CD4-positive, alpha-beta T cell treated with Interleukin-2 at 100 ng/mL for 4 hours (primary cell): ENCODE measurements at regions not wholly inside any gene's neighbourhood (a gene's known extent, or its start where the extent isn't known, plus 50 kb on each side); places are given as distances from the start of the nearest gene placed in this dataset.
"Not testable (repeated sequence)": the region's sequence is repeated elsewhere in the genome, so short reads cannot be mapped to it uniquely, and the experiment has no call there.

Experiments
- DNase-seq: peaks from one replicate; pipeline ENCODE4 v3.0.0-alpha.2; 2020; ENCODE audit warnings: low spot score

- DNase-seq, result no peak
These were observed 226.5 kb upstream of the ARL4C start for GRCh38 chr2:234723400-234723799.

GRCh38 chr2:234722176-234722575 lies 225.3 kb upstream of the ARL4C start:
- no peak for DNase-seq

- no peak for DNase-seq
These were observed 222.3 kb upstream of the ARL4C start for GRCh38 chr2:234719116-234719716.

GRCh38 chr2:234716271-234716670 lies 219.4 kb upstream of the ARL4C start:
- no peak for DNase-seq

GRCh38 chr2:234715671-234716250 lies 218.9 kb upstream of the ARL4C start:
- DNase-seq, result no peak

DNA sequence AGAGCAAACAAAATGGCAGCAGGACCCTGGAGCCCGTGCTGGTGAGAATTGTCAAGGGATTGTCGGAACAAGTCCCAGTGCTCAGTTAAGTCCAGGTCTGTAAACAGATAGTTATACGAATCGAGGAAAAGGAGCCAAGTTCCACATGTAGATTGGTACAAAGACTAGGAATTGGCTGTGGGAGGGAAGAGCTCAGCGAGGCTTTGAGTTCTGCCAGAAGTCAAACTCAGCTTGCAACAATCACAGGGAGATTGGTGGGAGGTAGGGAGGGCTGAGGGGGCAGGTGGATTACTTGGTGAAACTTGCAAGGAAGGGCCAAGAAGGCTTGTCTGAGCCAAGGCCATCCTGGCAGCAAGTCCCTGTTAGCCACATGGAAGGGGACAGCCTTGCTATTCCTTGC lies 217.8 kb upstream of the ARL4C start:
- DNase-seq, result no peak

DNA sequence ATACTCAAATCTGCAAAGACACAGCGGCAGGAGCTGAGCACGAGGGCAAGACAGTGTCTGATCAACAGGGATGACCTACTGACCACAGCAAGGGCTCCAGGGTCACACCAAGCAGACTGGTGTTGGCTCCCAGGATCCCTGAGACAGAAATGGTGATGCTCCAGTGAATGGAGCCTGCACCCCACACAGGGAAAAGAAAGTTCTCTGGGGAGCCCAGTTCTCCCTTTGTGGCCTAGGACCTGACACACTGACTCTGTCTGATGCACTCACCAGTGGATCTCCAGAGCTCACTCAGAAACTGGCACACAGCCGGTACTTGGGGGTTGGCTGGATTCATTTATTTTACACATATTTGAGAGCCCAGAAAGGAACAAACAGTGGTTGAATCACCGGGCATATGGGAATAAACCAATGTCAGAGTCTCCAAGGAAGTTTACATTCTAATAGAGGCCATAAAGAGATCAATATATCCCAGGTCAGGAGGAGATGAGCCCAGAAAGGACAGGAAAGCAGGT lies 215.6 kb upstream of the ARL4C start:
- DNase-seq, result no peak

GRCh38 chr2:234711308-234711707 lies 214.4 kb upstream of the ARL4C start:
- DNase-seq, result no peak

DNA sequence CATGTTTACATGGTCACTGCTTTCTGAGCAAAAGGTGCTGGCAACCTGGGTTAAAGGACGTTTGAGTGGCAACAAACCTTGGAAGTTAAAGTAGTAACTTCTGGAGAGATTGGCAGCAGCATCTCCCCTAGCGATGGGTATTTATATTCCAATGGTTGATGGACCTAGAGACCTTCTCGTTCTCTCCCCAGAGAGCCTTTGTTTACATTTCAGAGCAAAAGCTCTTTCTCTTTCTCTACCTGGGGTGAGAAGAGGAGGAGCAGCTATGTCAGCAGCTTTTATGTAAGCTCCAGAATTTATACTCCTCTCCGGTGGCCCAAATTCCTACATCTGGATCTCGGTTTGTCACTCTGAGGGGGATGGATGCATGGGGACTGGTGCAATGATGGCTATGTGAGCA lies 213.7 kb upstream of the ARL4C start:
- DNase-seq, result no peak

DNA sequence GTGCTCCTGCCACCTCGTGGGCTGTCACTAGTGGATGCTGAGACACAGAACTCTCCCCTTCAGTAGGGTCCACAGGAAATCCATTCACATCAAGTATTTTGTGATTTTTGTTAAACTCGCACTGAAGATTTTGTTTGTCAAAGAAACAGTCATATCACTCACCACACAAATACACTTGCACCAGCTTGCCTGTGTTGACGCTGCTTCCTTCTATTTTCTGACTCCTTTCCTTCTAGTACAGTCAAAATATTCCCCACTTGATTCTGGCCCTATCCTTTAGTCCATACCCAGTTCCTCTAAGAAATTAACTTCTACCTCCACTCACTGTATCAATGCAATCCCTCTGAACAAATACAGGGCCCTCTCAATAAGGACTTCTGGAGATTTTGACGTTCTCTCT lies 213.2 kb upstream of the ARL4C start:
- no peak for DNase-seq

DNA sequence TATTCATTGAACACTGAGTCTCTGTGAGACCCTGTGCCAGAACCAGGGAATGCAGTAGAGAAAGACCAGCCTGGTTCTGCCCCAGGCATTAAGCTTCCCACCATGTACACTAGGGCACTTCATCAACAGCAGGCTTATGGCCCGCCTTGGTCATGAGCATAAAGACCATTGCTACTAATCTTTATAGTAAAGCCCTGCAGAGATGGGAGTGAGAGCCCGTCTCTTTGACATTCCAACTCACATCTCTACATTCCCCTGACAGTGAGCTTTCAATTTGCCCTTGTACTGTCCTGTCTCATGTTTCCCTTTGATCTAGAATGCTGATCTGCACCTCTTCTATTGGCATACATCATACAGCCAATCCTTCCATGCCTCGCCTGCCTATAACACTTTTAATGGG lies 211.8 kb upstream of the ARL4C start:
- DNase-seq, result no peak

GRCh38 chr2:234708091-234708683 lies 211.3 kb upstream of the ARL4C start:
- no peak for DNase-seq

DNA sequence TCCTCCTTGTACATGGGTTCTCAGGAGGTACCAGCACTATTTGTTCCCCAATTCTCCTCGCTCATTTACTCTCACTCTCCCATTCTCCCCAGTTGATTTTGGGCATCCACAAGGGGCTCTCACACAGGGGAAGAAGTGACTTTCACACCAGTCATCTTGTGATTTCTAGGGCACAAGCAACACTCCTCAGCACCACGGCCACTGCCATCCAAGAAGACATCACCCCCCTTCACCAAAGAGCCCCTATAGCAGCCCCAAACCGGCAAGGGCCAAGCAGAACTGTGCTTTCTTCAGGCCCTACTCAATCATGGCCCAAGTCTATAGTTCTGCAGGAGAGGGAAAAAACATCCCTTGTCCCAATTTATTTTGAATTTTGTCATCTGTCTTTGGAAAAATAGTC lies 209.2 kb upstream of the ARL4C start:
- no peak for DNase-seq

DNA sequence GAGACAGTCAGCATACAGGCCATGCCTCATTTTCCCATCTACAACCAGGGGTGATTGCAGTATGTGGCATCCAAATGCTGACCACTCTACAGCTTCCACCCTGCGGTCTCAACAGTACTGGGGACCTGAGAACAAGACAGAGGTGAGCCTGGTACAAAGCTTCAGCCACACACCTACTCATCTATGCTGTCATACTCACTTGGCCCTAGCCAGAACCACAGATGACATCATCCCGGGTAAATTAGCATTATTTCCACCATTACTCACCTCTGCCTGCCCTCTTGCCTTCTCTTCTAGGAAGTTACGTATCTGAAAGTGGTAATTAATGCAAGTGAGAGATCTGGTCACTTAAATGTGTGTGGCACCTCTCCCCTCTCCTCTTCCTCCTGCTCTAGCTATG lies 208.2 kb upstream of the ARL4C start:
- no peak for DNase-seq

GRCh38 chr2:234703258-234703657 lies 206.4 kb upstream of the ARL4C start:
- DNase-seq, result no peak

GRCh38 chr2:234702731-234703225 lies 205.9 kb upstream of the ARL4C start:
- no peak for DNase-seq

DNA sequence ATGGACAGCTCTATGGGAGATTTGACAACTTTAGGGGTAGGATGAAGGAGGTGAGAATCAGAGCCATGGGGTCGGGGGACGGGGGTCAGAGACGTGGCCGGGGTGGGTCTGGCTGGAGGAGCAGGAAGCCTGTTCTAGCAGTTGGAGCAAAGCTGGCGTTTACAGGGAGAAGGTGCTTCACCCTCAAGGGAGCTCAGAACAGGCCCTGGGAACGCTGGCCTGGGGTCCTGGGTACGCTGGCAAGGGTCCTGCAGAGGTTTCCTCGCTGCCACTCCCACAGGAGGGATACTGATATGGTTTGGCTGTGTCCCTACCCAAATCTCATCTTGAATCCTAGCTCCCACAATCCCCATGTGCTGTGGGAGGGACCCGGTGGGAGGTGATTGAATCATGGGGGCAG lies 205.0 kb upstream of the ARL4C start:
- no peak for DNase-seq

DNA sequence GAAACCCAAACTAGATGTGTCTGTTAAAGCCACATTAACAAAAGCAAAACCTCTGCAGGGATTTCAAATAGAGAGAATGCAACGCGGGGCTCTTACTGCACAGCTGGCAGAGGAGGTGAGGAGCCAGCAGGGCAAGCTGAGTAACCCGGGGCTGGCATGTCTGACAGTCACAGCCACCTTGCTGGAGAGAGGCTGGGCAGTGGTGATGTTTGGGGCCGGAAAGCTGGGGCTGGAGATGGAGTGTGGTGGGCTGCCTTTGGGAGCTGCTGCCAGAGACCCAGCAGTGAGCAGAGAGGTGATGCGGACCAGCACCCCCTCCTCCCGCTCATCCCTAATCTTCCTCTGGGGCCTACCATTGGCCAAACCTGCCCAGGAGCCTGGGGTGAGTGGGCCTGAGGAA lies 204.5 kb upstream of the ARL4C start:
- no peak for DNase-seq

GRCh38 chr2:234699456-234699855 lies 202.6 kb upstream of the ARL4C start:
- DNase-seq, result no peak

GRCh38 chr2:234697300-234697876 lies 200.5 kb upstream of the ARL4C start:
- DNase-seq, result not testable (repeated sequence)

DNA sequence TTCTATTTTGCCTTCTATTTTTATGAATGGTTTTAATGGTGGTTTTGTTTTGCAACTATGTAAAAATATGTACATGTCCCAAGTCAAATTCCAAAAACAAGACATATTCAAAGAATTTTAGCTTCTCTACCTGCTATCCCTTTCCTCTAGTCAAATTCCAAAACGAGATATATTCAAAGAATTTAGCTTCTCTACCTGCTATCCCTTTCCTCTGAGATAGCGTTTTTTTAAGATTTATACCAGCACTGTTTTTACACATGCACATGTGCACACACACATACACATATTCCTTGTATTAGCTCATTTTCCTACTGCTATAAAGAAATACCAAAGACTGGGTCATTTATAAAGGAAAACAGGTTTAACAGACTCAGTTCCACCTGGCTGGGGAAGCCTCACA lies 199.1 kb upstream of the ARL4C start:
- no peak for DNase-seq

DNA sequence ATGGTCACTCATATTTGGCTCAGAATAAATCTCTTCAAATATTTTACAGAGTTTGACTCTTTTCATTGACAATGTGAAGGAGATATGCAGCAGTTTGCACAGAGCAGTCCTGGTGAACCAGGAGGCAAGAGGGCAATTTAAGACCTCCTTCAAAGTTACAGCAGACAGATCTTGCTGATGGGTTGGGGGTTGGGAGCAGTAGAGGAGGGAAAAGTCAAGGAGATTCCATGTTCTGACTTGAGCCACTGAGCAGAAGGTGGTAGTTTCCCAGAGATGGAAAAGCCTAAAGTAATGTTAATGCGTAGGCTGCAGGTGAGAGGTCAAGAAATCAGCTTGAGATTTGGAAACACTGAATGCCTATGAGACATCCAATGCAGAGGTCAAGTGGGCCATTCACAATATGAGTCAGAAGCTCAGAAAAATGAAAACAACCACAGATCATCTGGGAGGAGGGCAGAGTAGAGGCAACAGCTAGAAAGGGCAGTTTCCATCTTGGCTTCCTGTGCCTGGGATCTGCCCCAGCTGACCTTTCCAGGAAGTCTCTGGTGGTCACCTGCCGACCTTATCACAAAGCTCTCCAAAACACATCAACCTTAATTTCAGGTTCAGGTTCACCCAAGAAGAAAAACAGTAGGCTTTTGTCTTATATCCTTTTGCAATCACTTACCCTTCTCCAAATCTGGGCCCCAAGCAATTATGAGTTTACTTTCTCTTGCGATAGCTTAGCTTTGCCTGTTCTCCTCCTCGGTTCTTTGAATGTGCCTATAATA lies 197.5 kb upstream of the ARL4C start:
- DNase-seq, result no peak
